CD4-positive, alpha-beta T cell treated with Interferon gamma for 1 hour (primary cell): ENCODE measurements at regions not wholly inside any gene's neighbourhood (a gene's known extent, or its start where the extent isn't known, plus 50 kb on each side); places are given as distances from the start of the nearest gene placed in this dataset.

Experiments
- DNase-seq: peaks from one replicate; pipeline ENCODE4 v3.0.0-alpha.2; 2020

DNA sequence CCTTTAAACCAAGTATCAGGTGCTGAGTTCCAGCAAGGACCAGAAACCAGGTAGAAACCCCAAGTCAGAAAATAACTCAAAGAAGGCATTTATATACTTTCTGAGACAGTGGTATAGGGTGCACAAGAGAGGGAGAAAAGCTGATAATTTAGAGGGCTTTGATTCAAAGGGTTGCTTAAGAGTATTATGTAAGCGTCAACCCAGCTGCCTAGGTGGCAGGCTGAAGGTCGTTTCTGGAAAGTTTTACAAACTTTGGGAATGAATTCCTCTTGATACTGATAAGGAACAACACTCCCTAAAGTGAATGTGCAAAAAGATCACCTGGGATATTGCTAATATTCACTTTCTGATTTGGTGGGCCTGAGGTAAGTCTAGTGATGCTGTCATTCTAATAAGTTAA lies 800.7 kb downstream of the MAFB start:
- DNase-seq: no peak

DNA sequence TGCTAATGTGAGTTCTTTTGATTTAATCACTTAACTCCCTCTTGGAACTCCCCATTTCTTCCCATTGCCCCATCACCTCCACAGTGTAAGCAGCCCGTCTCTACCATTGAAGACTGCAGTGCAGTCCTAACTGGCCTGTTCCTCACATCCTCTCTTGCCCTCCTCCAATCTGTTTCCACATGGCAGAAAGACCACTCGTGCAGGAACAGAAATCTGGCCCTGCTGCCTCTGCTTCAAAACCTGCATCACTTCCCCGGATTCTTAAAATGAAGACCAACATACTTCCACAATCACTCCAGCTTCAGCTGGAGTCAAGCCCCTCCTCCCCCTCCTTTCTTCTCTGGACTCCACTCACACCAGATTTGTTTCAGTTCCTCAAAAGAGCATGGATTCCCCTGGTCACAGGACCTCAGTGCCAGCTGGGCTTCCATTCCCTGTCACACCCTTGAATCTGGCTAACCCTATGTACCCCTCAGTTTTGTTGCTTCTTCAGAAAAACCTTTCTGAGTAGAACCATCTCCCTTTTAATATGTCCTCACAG lies 802.3 kb downstream of the MAFB start:
- no peak for DNase-seq

DNA sequence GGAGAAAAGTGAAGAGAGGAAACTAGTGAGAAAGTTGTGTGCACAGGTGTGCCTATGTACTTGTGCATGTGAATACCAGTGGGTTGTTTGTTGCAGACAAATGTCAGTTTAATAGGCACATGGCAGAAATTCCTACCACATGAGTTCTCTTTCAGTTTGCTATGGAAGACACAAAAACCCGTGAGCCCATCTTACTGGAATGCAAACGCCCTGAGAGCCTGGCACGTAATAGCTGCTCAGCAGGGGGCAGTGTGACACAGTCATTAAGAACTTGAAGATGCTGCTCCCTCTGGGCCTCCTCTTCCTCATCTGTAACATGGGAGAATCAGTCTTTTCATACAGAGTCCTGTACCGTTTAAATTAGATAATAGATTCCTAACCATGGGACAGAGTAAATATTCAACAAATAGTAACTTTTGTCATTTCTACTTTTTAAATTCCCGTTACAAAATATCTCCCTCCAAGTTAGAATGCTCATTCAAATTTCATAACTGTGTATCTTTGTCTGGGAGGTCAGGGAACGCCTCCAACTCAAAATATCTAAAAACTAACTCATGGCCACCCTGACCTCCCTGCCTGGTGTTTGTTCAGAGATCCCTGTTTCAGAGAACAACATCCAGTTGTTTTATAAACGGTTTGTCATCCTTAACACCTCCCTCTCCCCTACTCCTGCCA lies 802.9 kb downstream of the MAFB start:
- DNase-seq: no peak

DNA sequence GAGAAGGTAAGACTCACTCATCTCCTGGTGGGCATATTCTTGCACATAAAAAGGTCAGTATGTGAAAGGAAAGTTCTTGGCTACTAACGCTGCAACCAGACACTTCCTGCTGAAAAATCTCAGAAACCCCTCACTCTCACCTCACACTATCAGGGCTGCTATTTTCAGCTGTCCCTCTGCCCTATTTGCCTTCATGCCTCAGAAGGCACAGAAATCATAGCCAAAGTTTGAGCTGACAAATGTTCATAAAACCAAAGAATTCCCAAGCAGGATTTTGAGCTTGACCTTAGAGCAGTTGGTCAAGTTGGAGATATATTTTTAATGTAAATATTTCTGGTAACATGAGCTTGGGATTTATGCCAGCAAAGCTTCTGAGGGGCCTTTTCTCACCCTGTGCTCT lies 806.2 kb downstream of the MAFB start:
- DNase-seq: no peak

DNA sequence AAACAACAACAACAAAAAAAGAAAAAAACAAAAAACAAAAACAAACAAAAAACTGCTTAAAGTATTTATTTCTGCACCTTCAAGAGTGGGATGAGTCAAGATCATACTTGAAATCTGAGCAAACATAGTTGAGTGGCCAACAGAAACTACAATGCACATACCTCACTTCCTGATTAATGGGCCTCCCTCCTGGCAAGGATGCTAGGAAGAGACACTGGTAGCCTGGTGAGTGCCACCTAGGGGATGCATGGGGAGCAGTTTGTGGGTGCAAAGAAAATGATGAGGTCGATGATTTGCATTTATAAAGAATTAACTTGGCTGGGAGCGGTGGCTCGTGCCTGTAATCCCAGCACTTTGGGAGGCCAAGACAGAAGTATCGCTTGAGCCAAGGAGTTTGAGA lies 808.1 kb downstream of the MAFB start:
- DNase-seq: no peak

DNA sequence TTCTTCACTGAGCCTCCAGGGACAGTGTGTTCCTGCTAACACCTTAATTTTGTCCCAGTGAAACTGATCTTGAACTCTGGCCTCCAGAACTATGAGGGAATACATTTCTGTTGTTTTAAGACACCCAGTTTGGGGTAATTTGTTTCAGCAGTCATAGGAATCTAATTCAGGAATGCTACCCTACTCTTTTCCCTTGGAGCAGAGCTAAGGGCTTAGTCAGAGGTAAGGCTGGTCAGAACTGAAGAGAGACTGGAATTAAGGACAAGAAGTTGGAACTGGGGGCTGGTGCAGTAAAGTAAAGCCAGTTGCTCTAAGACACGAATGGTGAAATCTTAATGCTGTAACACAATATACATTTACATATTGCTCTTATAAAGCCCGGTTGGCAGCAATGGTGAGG lies 809.7 kb downstream of the MAFB start:
- DNase-seq: no peak

DNA sequence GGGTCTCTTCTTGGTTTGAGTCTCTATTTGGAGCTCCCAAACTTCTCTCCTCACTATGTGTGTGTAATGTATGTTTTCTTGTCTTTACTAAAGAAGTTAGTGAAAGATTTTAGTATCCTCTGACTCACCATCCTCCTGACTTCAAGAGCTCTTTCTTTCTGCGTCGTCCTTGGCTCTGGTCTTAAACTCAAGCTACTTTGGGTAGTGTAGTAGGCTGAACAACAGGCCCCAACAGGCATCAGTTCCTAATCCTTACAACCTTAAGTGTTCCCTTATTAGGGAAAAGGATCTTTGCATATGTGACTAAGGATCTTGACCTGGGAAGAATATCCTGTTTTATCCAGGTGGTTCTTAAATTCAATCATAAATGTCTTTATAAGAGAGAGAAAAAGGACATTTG lies 810.2 kb downstream of the MAFB start:
- no peak for DNase-seq

DNA sequence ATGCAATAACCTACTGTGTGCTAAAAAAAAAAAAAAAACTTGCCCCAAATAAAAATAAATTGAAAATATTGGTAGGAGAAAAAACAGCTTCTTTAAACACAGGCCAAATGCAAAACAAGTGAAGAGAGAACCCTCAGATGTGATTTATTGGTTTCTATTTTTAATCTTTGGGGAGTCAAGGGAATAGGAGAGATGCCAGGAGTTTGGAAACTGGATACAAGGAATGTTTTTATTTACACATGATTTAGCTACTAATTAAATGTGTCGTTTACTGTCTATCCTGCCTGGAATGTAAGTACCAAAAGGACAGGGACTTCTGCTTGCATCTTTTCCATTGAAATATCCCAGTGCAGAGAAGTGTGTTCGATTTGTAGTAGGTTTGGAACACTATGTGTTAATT lies 810.7 kb downstream of the MAFB start:
- no peak for DNase-seq

DNA sequence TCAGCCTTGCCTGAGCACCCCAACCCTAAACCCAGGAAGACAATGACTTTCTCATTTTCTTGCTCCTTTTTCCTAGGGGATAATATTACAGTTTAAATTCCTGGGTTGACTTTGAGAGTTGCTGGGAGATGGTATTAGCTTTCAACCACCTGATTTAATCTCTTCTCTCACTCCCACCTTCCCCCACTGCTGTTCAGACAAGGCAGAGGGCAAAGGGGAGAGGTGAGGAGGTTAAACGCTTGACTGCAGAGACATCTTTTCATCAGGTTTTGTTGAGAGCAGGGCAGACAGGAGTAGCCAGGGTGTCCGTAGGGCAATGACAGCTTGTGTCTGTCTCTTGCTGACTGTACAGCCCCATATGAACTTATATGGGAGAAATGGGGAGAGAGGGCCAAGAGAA lies 811.2 kb downstream of the MAFB start:
- DNase-seq: no peak

DNA sequence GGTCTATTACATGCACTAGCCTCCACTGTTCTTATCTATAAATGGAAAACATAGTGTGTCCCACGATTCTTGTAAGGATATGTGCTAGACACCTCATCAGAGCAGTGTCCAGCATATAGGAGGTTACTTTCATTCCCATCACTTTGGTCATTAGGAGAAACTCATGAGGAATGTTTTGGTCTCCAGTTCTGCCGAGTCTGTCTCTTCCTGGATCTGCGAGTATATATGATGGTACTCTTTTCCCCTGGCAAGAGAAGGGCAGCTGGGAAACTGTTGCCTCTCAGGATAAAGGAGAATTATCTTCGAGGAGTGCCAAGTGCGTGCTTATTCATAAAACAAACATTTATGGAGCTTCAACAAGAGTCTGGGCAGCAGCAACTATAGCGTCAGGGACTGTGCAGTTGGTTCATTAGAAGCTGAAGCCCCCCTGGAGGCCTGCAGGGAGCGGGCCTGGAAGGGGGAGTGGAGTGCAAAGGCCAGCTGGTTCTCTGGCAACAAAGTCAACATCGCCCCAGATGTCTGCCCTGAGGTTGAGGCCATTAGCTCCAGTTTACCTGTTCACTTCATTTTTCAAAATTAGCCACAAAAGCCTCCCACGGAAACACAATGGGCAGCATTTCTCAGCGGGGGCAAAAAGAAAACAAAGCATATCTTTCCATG lies 811.9 kb downstream of the MAFB start:
- DNase-seq: no peak

DNA sequence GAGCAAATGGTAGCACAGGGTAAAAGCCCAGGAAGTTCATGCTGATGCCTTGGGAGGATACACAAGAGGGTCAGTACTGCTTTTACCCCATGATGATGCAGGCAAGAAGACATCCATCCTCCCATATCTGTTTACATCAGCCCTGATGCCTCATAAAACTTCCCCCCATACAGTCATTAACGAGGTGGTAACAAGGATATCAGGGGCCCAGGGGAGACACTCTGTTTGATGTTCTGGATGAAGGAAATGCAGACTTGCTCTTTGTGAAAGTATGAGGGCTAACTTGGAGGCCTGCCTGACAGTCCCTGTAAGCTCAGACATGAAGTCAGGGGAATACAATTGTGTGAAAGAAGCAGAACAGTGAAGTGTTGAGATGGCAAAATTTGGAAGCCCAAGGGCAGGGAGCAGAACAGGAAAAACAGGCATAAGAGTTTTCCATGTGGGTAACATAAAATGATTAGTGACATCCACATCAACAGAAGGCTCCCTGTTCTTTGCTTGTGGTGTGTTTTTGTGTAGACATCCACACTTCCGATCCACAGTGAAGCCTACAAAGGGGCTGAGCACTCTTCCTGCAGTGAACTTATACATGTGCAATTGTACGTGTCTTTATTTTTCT lies 813.4 kb downstream of the MAFB start:
- DNase-seq: no peak

DNA sequence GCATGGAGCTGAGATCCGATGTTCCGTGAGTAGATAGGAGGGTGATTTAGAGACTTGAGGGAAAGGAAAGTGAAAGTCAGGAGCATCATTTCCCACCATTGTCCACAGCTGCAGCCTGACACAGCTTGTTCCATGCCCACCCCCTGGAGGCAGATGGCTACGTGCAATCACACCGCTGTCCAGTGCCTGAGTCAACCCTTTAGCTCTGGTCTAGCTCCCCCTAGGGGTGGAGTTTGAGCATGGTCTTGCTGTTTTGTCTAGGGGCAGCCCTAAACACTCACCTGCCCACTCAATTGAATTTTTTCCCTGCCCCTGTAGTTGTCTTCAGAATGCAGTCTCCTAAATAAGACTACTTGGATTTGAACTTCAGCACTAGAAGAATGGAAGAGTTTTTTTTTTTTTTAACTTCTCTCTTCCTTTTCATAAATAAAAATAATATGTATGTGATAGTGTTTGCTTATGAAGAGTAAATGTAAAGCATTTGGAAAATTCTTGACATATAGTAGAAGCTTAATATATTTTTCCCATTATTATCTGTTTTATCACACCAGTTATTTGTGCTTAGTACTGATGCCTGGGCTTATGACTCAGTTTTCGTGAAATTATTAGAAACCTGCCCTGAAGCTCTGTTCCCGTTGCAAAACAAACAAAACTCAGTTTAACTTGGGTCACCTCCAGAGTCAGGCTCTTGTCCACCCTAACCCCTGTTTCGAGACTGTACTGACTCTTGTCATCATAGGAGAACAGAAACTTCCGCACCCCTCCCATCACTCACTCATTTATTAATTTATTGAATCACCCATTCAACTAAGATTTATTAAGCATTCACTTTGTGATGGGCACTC lies 814.8 kb downstream of the MAFB start:
- peak; percentile 8 for DNase-seq

DNA sequence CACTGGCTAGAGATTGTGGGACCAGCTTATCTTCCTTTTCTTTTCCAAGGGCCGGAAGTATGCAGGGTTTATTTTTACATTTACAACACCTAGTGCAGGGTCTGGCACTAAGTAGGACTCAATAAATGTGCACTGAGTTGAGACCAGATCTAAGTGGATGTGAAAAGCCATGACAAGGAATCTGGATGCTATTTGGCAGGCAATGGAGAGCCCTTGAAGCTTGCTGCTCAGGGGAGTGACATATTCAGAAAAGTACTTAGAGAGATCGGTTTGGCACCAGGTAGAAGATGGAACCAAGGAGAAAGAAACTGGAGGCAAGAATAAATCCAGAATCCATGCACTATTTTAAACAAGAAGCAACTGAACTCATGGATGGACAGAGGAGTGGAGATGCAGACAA lies 815.8 kb downstream of the MAFB start:
- DNase-seq: no peak

DNA sequence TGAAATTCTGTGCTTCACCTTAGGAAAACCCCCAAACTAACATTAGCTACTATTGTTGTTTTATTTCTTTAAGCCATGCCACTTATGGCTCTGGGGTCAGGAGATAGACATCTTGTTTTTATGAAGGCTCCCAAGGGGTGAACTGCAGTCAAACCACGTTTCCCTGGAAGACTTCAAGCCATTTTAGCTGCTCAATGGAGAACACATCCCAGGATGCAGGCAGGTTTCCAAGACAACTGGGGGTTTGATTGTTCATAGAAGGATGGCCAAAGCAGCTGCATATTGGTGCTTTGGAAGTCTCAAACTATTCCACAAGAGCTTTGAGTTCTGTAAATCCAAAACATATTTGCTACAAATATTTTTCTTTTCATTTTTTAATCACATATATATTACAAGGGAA lies 818.0 kb downstream of the MAFB start:
- no peak for DNase-seq

DNA sequence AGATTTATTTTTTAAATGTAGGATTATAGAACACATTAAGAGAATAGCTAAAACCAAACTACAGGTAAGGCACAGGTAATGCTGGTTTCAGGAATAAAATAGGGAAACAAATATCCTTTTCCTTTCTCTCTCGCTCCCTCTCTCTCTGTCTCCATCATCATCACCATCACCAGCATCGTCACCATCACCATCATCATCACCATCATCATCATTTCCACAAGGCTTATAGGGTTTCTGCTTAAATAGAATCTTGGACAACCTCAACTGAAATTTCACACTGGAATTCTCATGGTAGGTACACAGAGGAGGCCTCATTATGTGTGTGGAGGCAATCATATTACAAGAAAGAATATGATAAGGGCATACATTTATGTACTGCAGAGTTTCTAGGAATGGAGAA lies 823.6 kb downstream of the MAFB start:
- no peak for DNase-seq

DNA sequence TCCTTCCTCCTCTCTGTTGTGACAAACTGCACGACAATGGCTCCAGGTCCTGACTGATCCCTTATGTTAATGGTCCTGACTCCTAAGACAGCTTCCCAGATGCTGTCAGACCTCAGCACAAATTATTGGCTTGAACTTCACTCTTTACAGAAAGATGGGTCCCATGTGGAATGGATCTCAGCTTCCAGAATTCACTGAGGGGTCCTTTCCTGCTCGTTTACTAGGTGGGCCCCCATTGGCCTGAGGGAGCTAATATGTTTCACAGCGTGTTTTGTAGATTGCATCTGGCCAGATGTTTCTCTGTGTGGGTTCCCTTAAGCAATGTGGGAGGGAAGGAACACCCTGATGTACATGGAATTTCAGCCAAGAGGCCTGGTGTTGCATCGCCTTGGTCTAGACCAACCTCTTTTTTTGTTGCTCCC lies 826.6 kb downstream of the MAFB start:
- no peak for DNase-seq

DNA sequence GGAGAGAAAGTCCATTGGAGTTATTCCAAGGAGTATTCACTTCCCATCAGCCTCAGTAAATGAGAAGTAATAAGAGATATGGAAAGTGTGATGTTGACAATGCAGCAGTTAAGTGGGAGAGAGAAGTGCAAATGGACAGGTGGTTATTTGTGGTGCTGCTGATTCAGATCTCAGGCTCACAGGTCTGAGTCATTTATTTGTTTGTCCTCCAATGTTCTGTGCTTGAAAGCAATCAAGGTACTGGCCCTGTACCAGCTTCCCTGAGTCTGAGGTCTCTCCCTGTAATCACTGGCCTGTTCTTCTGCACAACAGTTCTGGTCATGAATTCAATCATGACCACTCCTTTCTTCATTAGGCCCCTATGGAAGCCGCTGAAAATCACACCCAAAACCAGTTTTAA lies 827.7 kb downstream of the MAFB start:
- DNase-seq: no peak

DNA sequence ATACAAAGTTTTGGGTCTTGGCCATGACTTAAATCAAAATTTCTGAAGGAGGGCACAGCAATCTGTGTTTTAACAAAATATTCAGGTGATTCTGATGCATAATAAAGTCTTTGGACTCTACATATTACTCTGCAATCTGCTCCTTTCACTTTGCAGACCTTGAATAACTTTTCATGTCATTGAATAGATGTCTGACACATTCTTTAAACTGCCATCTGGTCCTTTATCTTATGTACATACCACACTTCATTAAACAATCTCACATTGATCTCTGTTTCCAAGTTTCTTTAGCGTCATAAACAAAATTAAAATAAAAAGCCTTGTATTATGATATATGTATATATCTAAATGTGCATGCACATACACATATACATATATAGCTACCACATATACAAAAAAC lies 831.2 kb downstream of the MAFB start:
- no peak for DNase-seq

DNA sequence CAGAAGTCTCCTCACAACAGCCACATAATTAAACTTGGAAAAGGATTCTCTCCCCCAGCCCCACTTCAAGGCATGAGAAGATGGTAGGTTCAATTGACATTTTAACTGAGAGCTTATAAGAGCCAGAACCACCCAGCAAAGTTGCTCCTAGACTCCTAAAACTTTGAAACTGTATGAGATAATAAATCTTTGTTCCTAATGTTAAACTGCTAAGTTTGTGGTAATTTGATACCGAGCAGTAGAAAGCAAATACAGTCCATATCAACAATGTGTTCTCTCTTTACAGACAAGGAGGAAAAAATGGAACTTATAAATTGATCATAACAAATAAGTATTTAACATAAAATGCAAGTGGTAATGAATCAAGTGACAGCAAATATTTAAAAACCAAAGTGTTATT lies 831.8 kb downstream of the MAFB start:
- DNase-seq: no peak

DNA sequence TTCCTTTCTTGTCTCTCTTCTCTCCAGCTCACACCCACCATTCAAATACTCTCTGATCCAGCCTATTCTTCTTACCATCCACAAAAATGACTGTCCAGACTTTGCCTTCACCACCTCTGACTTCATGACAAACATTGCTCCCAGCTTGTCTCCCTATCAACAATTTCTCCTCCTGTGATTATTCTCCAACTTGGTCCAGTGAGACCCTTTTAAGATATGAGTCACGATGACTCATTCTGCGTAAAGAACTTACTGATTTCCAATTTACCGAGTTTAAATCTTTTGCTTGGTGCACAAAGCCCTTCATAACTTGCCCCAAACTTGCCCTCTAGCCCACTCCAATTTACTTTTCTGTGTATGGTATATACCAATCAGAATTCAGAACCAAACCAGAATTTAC lies 833.2 kb downstream of the MAFB start:
- no peak for DNase-seq

DNA sequence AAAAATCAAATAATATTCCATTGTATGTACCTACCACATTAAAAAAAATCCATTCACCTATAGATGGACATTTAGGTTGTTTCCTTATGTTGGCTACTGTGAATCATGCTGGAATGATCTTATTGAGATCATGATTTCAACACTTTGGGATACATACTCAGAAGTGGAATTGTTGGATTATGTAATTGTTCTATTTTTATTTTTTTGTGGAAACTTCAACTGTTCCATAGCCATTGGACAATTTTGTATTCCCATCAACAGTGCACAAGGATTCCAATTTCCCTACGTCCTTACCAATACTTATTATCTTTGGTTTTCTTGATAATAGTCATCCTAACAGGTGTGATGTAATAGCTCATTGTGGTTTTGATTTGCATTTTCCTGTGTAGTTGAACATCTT lies 834.0 kb downstream of the MAFB start:
- DNase-seq: no peak

DNA sequence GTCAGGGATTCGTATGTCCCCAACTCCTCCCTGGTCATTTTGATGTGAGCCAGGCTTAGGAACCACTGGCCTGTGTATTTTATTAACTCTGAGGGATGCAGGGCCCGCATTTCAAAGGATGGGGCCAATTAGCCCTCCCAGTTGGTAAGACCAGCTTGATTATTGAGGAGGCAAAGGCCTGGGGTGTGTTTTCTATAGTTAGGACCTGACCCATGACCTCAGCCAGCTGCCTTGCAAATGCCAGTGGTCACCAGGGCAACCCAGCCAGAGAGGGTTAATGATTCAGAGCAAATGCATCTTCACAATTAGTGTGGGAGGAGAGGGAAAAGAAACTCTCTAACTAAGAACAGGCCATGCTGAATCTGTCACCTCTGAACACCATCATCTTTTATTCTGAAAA lies 835.4 kb downstream of the MAFB start:
- DNase-seq: no peak

DNA sequence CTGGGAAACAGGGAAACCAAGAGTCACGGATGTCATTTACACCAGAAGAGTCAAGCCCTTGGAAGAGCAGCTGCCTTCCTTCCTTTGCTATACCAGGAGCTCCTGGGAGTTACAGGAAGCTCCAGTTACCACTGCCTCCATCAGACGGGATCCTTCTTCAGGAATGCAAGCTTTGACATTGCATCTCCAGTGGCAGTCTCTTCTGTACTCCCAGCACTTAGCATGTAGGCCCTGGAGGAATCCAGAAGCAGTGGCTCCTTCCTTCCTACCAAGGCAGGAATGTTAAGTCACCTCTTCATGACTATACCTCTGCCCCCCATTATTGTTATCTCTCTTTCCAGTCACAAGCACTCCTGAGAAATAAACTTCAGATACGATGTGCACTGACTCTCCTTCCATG lies 836.0 kb downstream of the MAFB start:
- DNase-seq: no peak

DNA sequence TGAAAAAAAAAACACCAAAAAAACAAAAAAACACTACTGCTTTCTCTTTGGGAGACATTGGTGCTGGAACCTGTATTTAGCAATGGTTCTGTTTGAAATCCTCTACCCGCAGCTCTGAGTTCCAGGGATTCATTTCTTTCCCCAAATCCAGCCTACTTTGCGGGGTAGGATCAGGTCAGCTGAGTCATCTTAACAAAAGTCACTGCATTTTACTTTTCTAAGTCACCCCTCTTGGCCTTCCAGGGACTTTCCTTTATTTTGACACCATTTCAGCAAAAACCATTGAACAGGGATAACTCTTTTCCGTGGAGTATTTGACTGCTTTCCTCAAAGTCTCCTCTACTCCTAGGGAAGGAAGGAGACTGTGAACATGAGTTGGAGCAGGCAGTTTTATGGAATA lies 837.6 kb downstream of the MAFB start:
- no peak for DNase-seq
